Endothelial cell of umbilical vein (primary cell): ENCODE measurements at regions not wholly inside any gene's neighbourhood (a gene's known extent, or its start where the extent isn't known, plus 50 kb on each side); places are given as distances from the start of the nearest gene placed in this dataset.

Experiments
- CTCF ChIP-seq, 2 donors: IDR thresholded peaks; 1 replicate in 1 of 2; 2 replicates in 1 of 2; pipeline ENCODE4 v1.5.1; 2011; ENCODE audit warnings: low read length in 2 of 2, mild to moderate bottlenecking in 2 of 2, moderate library complexity in 2 of 2, control low read depth in 1 of 2, inconsistent platforms in 1 of 2, low read depth in 1 of 2; ENCODE audit not compliant: insufficient read depth in 1 of 2; ENCODE audit errors: extremely low read depth in 1 of 2
- EZH2 ChIP-seq: IDR thresholded peaks from 2 replicates; pipeline ENCODE4 v1.6.1; 2012; ENCODE audit warnings: borderline replicate concordance, low read depth, mild to moderate bottlenecking, moderate library complexity, low read length, inconsistent platforms; ENCODE audit not compliant: severe bottlenecking
- GATA2 ChIP-seq: IDR thresholded peaks from 2 replicates; pipeline ENCODE4 v1.7.0; 2011; ENCODE audit warnings: low read depth, mild to moderate bottlenecking, moderate library complexity, mixed read lengths, low read length; ENCODE audit not compliant: insufficient read length, insufficient read depth
- JUN ChIP-seq: IDR thresholded peaks from 2 replicates; pipeline ENCODE4 v1.6.1; 2011; ENCODE audit warnings: borderline replicate concordance, low read depth; ENCODE audit not compliant: insufficient read length, insufficient read depth
- MAX ChIP-seq: IDR thresholded peaks from 2 replicates; pipeline ENCODE4 v1.6.1; 2011; ENCODE audit not compliant: insufficient read depth, insufficient read length
- MYC ChIP-seq: IDR thresholded peaks from one replicate; pipeline ENCODE4 v1.6.1; 2011; ENCODE audit warnings: mild to moderate bottlenecking, low read depth, low read length
- POLR2A ChIP-seq: IDR thresholded peaks from 2 replicates; pipeline ENCODE4 v1.6.1; 2012; ENCODE audit warnings: low read depth, mild to moderate bottlenecking, control low read depth, low read length
- POLR2AphosphoS5 ChIP-seq: IDR thresholded peaks from 2 replicates; pipeline ENCODE4 v1.6.1; 2012; ENCODE audit warnings: low read depth, mild to moderate bottlenecking, control low read depth, low read length, moderate library complexity; ENCODE audit not compliant: insufficient read depth

GRCh38 chr3:161607056-161607455, 110.4 kb downstream of the OTOL1 start:
- TF ChIP-seq POLR2AphosphoS5, result no peak
- TF ChIP-seq POLR2A, result no peak
- TF ChIP-seq CTCF (IDR thresholded peaks at IDR 0.05; ENCODE audit: extremely low read depth in 1 of 2, insufficient read depth in 1 of 2, low read depth in 1 of 2, low read length in 2 of 2), result no peak
- TF ChIP-seq JUN, result no peak
- no peak for TF ChIP-seq MAX
- no peak for TF ChIP-seq EZH2
- TF ChIP-seq GATA2, result no peak
- no peak for TF ChIP-seq MYC
